ENCODE measurements at regions not wholly inside any gene's neighbourhood (a gene's known extent, or its start where the extent isn't known, plus 50 kb on each side); places are given as distances from the start of the nearest gene placed in this dataset.

DNA sequence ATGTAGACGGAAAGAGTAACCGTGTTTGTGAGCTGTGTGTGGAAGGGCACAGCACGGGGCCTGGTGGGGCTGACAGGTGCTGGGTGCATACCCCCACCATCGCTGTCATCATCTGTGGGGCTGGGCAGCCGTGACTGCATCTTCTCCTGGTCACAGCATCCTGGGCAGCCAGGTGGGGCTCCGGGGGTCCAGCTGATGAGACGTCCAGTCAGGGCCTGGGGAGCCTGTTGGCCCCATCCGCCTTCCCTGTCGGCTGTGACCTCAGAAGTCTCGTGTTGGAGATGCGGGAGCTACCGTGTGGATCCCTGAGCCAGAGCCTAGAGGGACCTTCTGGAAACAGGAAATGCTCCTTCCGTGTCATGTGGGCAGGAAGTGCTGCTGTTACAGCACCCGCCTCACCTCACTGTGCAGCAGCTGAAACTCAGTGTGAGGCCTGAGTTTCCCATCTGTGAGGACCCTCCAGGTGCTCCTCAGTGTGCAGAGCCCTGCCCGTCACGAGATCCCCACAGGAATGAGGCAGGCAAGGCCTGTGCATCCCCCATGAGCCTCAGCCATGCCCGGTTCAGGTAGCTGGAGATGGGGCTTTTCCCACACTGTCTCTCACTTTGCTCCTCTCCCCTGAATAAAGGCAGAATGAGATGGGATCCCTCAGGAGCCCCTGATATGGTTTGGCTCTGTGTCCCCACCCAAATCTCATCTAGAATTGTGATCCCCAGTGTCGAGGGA lies 108.7 kb downstream of the ERMARD start:
- no peaks in the 10 kb centered on the region for H3K27me3 ChIP-seq
- no peak overlapping the region for H3K4me3 ChIP-seq
- H3K9me3 ChIP-seq: peaks cover 0 to 25% (median 0%) of the 10 kb centered on the region in 3 donors
- no peaks in the 10 kb centered on the region for H3K36me3 ChIP-seq
- no peak for ATAC-seq
- no peak overlapping the region for H3K27ac ChIP-seq
- 80% methylated on average over 1 of the region's 18 CpGs; no CpG with 5 or more reads in 1 of the 2 donors for WGBS, 2 donors (ENCODE audit: low coverage in 1 of 2)
- H3K4me1 ChIP-seq: peaks cover 0 to 12% (median 0%) of the 10 kb centered on the region in 3 donors
- no peak for TF ChIP-seq POLR2A (IDR thresholded peaks at IDR 0.05)
- TF ChIP-seq, protein P1, sequence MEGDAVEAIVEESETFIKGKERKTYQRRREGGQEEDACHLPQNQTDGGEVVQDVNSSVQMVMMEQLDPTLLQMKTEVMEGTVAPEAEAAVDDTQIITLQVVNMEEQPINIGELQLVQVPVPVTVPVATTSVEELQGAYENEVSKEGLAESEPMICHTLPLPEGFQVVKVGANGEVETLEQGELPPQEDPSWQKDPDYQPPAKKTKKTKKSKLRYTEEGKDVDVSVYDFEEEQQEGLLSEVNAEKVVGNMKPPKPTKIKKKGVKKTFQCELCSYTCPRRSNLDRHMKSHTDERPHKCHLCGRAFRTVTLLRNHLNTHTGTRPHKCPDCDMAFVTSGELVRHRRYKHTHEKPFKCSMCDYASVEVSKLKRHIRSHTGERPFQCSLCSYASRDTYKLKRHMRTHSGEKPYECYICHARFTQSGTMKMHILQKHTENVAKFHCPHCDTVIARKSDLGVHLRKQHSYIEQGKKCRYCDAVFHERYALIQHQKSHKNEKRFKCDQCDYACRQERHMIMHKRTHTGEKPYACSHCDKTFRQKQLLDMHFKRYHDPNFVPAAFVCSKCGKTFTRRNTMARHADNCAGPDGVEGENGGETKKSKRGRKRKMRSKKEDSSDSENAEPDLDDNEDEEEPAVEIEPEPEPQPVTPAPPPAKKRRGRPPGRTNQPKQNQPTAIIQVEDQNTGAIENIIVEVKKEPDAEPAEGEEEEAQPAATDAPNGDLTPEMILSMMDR (IDR thresholded peaks at IDR 0.05): no peak

DNA sequence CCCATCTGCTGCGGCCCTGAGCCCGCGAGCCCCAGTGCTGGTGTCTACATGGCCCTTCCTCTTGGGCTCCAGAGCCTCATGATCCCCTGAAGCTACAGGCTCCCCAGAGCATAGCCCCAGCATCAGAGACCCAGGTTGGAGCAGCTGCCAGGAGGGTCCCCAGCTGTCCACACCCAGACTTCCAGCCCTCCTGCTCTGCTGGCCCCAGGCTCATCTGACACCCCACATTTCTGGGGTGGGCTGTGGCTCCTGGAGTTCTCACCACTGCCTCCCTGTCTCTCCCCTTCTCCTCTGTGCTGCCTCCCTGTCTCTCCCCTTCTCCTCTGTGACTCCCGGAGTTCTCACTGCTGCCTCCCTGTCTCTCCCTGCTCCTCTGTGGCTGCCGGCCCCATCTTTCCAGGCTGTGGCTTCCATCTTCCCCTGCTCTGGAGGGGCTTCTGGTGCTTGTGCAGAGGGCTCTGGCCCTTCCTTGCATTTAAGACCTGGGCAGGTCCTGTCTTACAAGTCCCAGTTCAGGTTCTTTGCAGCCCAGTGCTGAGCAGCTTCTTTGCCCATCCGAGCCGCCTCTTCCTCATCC lies 108.1 kb downstream of the ERMARD start:
- ATAC-seq: no peak
- WGBS, 2 donors (ENCODE audit: low coverage in 1 of 2): 91% methylated on average over 5 of the region's 7 CpGs; no CpG with 5 or more reads in 1 of the 2 donors

DNA sequence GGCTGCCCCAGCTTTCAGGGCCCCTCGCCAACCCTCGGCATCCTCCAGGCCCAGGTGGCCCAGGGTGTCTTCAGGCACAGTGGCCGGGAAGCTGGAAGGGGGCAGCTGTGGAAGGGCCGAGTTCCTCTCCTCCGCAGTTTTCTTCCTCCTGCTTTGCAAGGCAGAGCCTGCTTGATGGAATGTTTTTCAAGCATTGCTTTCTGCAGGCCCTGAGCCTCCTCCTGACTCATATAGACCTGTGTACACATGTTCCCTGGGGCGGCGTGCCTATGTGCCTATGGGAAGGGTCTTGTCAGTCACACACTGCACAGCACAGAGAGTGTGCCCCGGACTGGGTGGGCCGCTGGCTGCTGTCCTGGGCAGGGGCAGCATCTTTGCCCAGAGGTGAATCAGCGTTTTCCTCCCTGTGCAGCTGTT lies 107.5 kb downstream of the ERMARD start:
- H3K27me3 ChIP-seq: no peaks in the 10 kb centered on the region
- no peak overlapping the region for H3K4me3 ChIP-seq
- no peaks in the 10 kb centered on the region for H3K36me3 ChIP-seq
- 70 to 100% methylated on average over 2 to 4 of the region's 10 CpGs for WGBS, 2 donors (ENCODE audit: low coverage in 1 of 2)
- no peak overlapping the region for H3K27ac ChIP-seq
- TF ChIP-seq, protein P1 (IDR thresholded peaks at IDR 0.05): no peak
- TF ChIP-seq EP300 (IDR thresholded peaks at IDR 0.05) (no peak), POLR2A (IDR thresholded peaks at IDR 0.05) (no peak)
- peaks cover 0 to 25% (median 0%) of the 10 kb centered on the region in 3 donors for H3K9me3 ChIP-seq
- ATAC-seq: no peak
- peaks cover 0 to 12% (median 0%) of the 10 kb centered on the region in 3 donors for H3K4me1 ChIP-seq

More for the DNA sequence above, 108.1 kb downstream of the ERMARD start:
- Histone ChIP-seq H3K36me3 (no peaks in the 10 kb centered on the region), H3K4me3 (no peak overlapping the region), H3K27me3 (no peaks in the 10 kb centered on the region), H3K4me1 (peaks cover 0 to 12% (median 0%) of the 10 kb centered on the region in 3 donors), H3K9me3 (peaks cover 0 to 25% (median 0%) of the 10 kb centered on the region in 3 donors), H3K27ac (no peak overlapping the region)
- TF ChIP-seq POLR2AphosphoS5 (IDR thresholded peaks at IDR 0.05) (no peak), POLR2A (IDR thresholded peaks at IDR 0.05) (no peak), EP300 (IDR thresholded peaks at IDR 0.05) (no peak)
- TF ChIP-seq, protein P1 (IDR thresholded peaks at IDR 0.05): no peak

DNA sequence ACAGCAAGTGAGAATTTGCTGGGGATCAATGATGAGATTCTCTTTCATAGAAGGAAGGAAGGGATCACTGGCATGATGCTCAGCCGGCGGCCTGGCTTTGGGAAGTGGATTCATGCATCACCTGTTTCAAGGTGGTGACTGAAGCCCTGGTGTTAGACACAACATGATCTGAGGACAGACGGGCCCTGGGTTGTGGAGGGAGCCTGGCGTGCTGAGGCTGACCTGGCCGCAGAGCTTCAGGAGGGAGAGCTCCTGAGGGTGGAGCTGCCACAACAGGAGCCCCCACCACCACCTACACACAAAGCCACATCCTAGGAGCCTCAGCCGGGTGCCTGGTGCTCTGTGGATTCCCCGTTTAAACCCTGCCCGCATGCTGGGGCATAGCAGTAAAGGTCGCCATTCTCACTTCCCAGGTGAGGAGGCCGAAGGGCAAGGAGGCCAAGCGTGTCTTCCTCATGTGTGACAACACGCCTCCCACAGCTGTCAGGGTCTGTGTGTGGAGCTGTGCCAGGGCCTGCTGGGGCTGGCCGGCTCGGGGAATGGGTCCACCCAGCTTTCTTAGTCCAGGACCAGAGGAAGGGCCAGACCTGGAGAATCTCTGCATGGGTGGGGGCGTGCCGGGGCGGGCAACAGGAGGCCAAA lies 107.0 kb downstream of the ERMARD start:
- TF ChIP-seq, protein P1 (IDR thresholded peaks at IDR 0.05): no peak
- TF ChIP-seq POLR2A (IDR thresholded peaks at IDR 0.05) (no peak), EP300 (IDR thresholded peaks at IDR 0.05) (no peak), POLR2AphosphoS5 (IDR thresholded peaks at IDR 0.05) (no peak)
- H3K4me1 ChIP-seq: peaks cover 0 to 12% (median 0%) of the 10 kb centered on the region in 3 donors
- H3K36me3 ChIP-seq: no peaks in the 10 kb centered on the region
- no peaks in the 10 kb centered on the region for H3K27me3 ChIP-seq
- no peak overlapping the region for H3K4me3 ChIP-seq
- ATAC-seq: no peak
- H3K9me3 ChIP-seq: peaks cover 0 to 25% (median 0%) of the 10 kb centered on the region in 3 donors
- no peak overlapping the region for H3K27ac ChIP-seq
- WGBS, 2 donors (ENCODE audit: low coverage in 1 of 2): no CpG with 5 or more reads among the region's 17 CpGs

All from gastroesophageal sphincter (tissue), 4 donors.